Activated CD4-positive, alpha-beta T cell treated with anti-CD3 and anti-CD28 coated beads for 36 hours (primary cell): ENCODE measurements at regions not wholly inside any gene's neighbourhood (a gene's known extent, or its start where the extent isn't known, plus 50 kb on each side); places are given as distances from the start of the nearest gene placed in this dataset.

Experiments used
- ATAC-seq: fragments of 200-7000 bp; cut with Tn5 transposase; one replicate; pipeline ENCODE4 v1.10.0; 2021; ENCODE audit warnings: mild to moderate bottlenecking, moderate library complexity
- CTCF ChIA-PET: fragments of 350-600 bp; sonication (Branson Sonifier 250); formaldehyde crosslinking; loops from one replicate; lab custom pipeline; 2021; ENCODE audit warnings: antibody characterized with exemption; lab: Charles Lee
- POLR2A ChIA-PET: fragments of 350-600 bp; sonication (Branson Sonifier 250); formaldehyde crosslinking; loops from one replicate; lab custom pipeline; 2021; ENCODE audit warnings: antibody characterized with exemption, inconsistent platforms; lab: Charles Lee
- DNase-seq: peaks from one replicate; pipeline ENCODE4 v3.0.0-alpha.2; 2020
- H3K27ac Mint-ChIP-seq: one replicate; pipeline ENCODE4 v1.8.0; 2021; ENCODE audit warnings: mixed read lengths
- H3K27me3 Mint-ChIP-seq: one replicate; pipeline ENCODE4 v1.8.0; 2021; ENCODE audit warnings: mixed read lengths
- H3K36me3 Mint-ChIP-seq: one replicate; pipeline ENCODE4 v1.8.0; 2021; ENCODE audit warnings: low read depth, mixed read lengths
- H3K4me1 Mint-ChIP-seq: one replicate; pipeline ENCODE4 v1.8.0; 2021; ENCODE audit warnings: mixed read lengths
- H3K4me3 Mint-ChIP-seq: one replicate; pipeline ENCODE4 v1.8.0; 2021; ENCODE audit warnings: mild to moderate bottlenecking, moderate library complexity, mixed read lengths
- H3K9me3 Mint-ChIP-seq: one replicate; pipeline ENCODE4 v1.8.0; 2021; ENCODE audit warnings: low read depth, mixed read lengths
- intact Hi-C, 2 experiments: fragments of 100-400 bp; cut with DNase I in 1 of 2; cut with micrococcal nuclease in 1 of 2; formaldehyde crosslinking; loops; one replicate each; pipeline versions ENCODE4 v1.14.2 to v1.15.1; 2022 to 2024; cut with DNase I, micrococcal nuclease

DNA sequence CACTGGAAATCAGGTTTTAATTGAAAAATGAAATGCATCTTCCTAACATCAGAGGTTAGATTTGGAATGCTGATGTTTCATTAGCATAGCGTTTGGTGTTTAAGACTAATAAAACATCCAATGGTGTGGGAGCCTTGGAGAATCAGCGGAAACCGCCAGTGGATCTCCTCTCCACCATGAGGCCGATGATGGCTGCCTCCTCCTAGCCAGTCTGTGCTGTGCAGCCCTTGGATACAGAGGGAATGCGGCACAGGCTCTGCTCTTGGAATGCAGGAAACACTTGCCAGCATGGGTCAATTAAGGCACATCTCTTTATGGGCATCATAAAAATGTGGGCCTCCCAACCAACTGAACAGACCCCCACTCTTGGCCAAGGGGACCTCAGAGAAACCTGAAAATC is 259.9 kb downstream of the GLRX3 start:
- ChIA-PET POLR2A (no interaction called here), CTCF (no interaction called here)
- no peaks in the 10 kb centered on the region for H3K36me3 Mint-ChIP-seq
- H3K4me3 Mint-ChIP-seq: no peak overlapping the region
- intact Hi-C loops: no loop called here
- DNase-seq (no peak), ATAC-seq (no peak)
- no peaks in the 10 kb centered on the region for H3K4me1 Mint-ChIP-seq
- peaks cover 8% of the 10 kb centered on the region for H3K9me3 Mint-ChIP-seq
- H3K27me3 Mint-ChIP-seq: peaks cover 5% of the 10 kb centered on the region
- no peak overlapping the region for H3K27ac Mint-ChIP-seq

DNA sequence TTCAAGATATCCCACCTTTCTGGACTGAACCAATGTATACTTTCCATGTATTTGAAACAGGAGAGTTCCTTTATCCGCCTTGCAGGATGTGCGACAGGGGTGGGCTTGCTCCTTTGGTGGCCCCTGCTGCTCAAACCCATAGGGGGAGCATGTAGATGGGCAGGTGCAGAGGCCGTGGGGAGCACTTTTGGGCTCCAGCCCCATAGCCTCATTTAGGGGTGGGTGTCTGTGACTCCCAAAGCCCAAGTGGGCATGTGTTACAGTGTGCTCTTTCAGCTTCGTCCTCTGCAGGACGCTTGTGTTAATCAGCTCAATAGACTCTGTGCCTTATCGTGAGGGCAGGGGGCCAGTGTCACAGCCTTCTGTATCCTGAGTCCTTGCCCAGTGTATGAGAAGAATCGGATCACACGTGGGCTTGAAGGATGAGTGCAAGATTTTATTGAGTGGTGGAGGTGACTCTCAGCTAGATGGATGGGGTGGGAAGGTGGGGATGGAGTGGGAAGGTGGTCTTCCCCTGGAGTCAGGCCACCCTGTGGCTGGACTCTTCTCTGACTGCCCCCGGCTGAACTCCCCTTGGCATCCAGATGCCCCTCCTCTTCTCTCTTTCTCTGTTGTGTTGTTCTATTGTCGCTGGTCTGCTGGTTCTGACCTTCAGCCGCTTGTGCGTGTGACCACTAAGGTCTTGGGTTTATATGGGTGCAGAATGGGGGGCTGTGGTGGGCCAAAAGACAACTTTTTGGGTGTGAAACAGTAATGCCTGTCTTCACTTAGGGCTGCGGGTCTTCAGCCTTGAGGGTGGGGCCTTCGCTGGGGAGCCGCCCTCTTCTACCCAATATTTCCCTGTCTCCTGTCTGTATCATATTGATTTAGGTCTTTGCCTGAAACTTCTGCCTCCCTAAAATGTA is 262.2 kb downstream of the GLRX3 start:
- no peaks in the 10 kb centered on the region for H3K36me3 Mint-ChIP-seq
- H3K27ac Mint-ChIP-seq: no peak overlapping the region
- ATAC-seq (no peak), DNase-seq (no peak)
- peaks cover 8% of the 10 kb centered on the region for H3K9me3 Mint-ChIP-seq
- intact Hi-C loops: no loop called here
- no peaks in the 10 kb centered on the region for H3K27me3 Mint-ChIP-seq
- H3K4me1 Mint-ChIP-seq: no peaks in the 10 kb centered on the region
- ChIA-PET POLR2A (no interaction called here), CTCF (no interaction called here)
- no peak overlapping the region for H3K4me3 Mint-ChIP-seq

DNA sequence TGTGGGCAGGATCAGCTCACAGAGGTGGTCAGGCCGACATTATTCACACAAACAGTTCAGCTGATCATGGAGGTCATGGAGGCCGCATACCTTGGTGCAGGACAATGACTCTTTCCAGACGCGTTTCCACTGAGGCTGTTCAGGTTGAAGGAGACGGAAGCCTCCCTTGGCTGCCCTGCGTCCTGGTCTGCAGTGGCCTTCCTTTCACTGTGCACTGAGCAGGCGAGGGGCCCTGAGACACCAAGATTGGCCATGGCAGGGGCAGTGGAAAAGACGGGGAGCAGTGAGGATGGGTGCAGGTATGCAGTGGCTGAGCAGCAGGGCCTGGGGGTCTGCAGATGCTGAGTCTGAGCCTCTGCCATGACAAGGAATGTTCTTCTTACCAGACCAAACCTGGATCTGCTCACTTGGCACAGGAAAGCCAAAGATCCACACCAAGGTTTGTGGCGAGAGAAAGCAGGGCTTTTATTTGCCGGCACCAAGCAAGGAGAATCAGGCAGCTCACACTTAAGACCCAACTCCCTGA is 263.3 kb downstream of the GLRX3 start:
- CTCF ChIA-PET: no interaction called here
- no peak overlapping the region for H3K4me3 Mint-ChIP-seq
- ATAC-seq: no peak
- no peaks in the 10 kb centered on the region for H3K36me3 Mint-ChIP-seq
- intact Hi-C loops: no loop called here
- peaks cover 8% of the 10 kb centered on the region for H3K9me3 Mint-ChIP-seq
- POLR2A ChIA-PET: no interaction called here
- H3K4me1 Mint-ChIP-seq: no peaks in the 10 kb centered on the region
- H3K27me3 Mint-ChIP-seq: peaks cover 6% of the 10 kb centered on the region
- no peak overlapping the region for H3K27ac Mint-ChIP-seq
- DNase-seq: no peak

DNA sequence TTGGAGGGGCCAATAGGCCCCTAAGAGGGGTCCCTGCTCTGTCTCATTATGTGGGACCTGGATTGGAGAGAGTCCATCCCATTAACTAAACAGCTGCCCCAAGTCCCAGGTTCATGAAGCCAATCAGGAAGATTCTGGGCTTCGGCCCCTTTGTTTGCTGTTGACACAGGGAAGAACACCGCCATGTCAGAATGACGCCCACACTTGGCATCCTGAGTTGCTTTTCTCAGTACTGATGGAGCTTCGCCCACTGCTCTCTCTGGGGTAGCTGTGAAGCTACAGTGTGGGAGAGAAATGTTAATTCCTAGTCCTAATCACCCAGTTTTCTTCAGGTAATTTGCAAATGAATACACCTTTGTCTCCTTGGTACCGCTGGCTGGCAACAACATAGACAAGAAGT is 264.7 kb downstream of the GLRX3 start:
- DNase-seq: no peak
- CTCF ChIA-PET: no interaction called here
- Mint-ChIP-seq H3K4me1 (no peaks in the 10 kb centered on the region), H3K4me3 (no peak overlapping the region), H3K9me3 (peaks cover 4% of the 10 kb centered on the region), H3K36me3 (no peaks in the 10 kb centered on the region), H3K27me3 (peaks cover 10% of the 10 kb centered on the region), H3K27ac (no peak overlapping the region)
- intact Hi-C loops: no loop called here
- ATAC-seq: no peak
- POLR2A ChIA-PET: no interaction called here

DNA sequence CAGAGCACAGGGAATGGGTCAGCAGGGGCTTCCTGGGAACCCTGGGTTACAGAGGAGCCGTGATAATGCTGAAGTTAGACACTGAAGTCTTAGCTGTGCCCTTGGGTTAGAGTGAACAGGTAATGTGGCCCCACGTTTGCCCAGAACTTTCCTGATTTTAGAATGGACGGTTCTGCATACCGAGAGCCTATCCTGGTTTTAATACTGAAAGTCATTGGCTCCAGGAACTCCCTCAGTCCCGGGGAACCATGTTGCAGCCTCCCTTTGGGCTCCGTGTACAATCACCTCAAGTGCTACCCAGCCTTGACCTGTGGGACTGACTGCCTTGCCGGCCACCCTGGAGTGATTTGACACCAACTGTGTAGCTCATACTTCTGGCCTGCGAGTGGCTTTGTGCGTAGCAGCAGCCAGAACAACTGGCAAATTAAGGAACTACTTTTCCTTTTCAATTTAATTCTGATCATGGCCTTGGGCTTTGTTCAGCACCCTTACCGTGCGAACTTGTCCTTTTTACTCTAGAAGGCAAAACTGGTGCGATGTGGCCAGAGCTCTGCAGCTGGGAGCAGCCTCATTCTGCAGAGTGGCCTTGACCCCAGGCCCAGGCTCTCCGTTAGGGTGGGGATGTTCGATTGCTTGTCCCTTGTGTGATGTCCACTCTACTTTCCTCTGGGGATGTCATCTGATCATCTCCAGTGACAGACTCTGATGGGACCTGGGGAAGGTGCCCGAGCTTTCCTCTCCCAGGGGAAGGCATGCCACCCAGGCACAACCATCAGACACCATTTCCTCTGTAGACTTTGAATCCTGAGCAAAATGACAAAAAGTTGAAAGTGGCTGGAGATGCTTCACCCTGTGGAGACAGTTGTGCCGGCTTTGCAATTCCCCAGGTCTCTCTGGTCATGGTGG is 265.9 kb downstream of the GLRX3 start:
- H3K27me3 Mint-ChIP-seq: peaks cover 11% of the 10 kb centered on the region
- no peaks in the 10 kb centered on the region for H3K4me1 Mint-ChIP-seq
- ChIA-PET POLR2A (no interaction called here), CTCF (interaction anchor here (0.6 kb wide), 1 partner anchor 12 kb away, joined by 3 read pairs; no protein-coding TSS in a partner anchor)
- intact Hi-C loops: no loop called here
- DNase-seq: no peak
- H3K4me3 Mint-ChIP-seq: no peak overlapping the region
- no peaks in the 10 kb centered on the region for H3K9me3 Mint-ChIP-seq
- no peaks in the 10 kb centered on the region for H3K36me3 Mint-ChIP-seq
- H3K27ac Mint-ChIP-seq: no peak overlapping the region
- ATAC-seq: no peak

DNA sequence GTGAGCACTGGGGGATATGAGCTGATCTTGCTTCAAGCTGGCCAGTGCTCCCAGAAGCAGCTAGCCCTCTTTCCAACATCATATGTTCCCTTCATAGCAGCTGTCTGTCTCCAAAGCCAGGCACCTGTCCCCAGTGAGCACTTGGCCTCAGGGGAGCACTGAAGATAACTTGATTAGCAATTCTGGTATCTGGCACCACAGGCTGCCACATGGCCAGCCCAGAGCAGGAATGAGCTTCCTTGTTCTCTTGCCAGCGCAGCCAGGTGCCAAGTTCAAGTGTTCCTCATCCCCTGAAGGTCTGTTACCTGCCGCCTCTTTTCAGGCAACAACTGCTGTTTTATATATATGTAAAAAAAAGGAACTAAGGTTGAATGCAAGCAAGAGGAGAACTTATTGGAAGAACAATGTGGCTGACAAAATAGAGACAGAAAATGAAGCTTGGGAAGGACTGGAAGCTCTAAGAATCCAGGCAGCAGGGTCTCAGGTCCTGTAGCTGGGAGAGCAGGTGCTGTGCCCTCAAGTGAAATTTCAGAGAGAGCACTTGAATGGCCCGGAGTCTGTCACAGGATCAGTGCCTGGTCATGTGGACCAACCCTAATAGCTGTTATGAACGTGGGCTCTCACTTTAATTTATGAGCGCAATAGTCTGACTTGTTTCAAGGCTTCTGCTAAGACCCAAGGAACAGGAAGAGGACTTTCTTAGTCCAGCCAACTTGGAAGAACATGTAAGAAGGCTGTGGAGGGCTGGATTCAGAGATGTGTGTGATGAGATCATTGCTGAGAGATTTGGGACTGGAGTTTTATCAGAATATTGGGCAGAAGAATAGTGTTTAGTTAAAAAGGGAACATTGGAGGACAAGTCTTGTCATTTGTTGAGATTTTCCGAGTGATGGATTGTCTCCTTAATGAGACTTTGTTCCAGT is 267.2 kb downstream of the GLRX3 start:
- H3K27ac Mint-ChIP-seq: no peak overlapping the region

DNA sequence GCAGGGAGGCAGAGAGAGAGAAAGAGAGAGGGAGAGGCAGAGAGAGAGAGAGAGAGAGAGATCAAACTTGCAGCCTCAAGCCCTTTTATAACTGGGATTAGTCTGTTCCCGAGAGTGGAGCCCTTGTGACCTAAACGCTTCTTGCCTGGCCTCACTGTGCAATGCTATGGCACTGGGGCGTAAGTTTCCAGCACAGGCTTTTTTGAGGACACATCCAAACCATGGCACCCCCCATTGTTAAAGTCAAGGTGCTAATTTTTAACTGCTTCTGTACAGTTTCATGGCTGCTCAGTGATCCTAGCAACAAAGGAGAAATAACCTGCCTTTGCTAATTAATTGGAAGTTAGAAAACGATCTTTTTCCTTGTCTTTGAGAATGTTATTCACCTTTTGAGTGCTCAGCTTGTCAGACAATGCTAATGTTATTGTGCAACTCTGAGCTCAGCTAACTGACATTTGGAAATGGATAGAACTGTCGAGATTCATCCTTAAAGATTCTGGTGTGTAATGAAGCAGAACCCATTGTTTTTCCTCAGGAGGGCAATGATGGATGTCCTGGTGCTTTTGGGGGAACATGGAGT is 268.4 kb downstream of the GLRX3 start:
- intact Hi-C loops: no loop called here
- Mint-ChIP-seq H3K9me3 (no peaks in the 10 kb centered on the region), H3K4me3 (no peak overlapping the region), H3K4me1 (no peaks in the 10 kb centered on the region), H3K27me3 (peaks cover 11% of the 10 kb centered on the region), H3K27ac (no peak overlapping the region), H3K36me3 (no peaks in the 10 kb centered on the region)
- ATAC-seq (no peak), DNase-seq (no peak)
- ChIA-PET CTCF (no interaction called here), POLR2A (no interaction called here)

More for the DNA sequence above, 267.2 kb downstream of the GLRX3 start:
- Mint-ChIP-seq H3K4me3 (no peak overlapping the region), H3K9me3 (no peaks in the 10 kb centered on the region), H3K4me1 (no peaks in the 10 kb centered on the region), H3K36me3 (no peaks in the 10 kb centered on the region), H3K27me3 (peaks cover 11% of the 10 kb centered on the region)
- no peak for DNase-seq
- ATAC-seq: no peak
- intact Hi-C loops: no loop called here
- POLR2A ChIA-PET: no interaction called here
- CTCF ChIA-PET: interaction anchor here (0.6 to 1.0 kb wide), 2 partner anchors 9 to 14 kb away, joined by 3 to 7 read pairs; no protein-coding TSS in a partner anchor

DNA sequence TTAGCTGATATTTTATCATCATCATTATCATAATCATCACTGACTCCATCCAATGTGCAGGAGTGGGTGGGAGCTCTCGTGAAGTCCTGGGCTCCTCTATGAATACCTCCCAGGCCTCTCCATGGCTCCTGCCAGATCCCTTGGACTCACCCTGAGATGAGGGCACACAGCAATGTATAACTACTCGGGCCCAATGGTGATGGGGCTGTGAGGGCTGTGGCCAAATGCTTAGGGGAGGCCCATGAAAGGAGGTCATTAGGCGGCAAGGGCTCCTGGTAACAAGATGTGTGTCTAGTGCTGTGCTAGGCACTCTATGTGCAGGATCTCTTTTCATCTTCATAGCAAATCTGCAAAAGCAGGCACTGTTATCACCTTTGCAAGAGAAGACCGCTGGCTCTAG is 270.9 kb downstream of the GLRX3 start:
- POLR2A ChIA-PET: no interaction called here

DNA sequence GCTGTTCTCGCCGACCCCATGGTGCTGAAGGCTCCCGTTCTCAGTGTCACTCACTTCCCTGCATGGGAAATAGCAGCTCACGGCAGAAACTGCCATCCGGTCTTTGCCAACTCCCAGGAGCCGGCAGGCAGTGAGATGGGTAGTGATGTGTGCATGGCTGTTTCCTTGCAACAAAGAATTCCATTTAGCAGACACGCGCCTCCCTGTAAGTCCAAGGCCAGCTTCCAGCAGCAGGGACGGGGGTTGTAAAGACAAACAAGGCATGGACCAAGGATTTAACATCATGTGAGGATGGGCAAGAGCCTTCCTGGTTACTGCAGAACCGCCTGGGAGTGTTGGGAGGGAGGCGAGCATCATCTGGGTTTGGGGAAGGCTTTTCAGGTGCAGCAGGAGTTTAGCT is 273.1 kb downstream of the GLRX3 start:
- H3K36me3 Mint-ChIP-seq: no peaks in the 10 kb centered on the region
- no peak overlapping the region for H3K27ac Mint-ChIP-seq
- H3K27me3 Mint-ChIP-seq: peaks cover 9% of the 10 kb centered on the region
- intact Hi-C loops: no loop called here
- H3K9me3 Mint-ChIP-seq: no peaks in the 10 kb centered on the region
- DNase-seq (no peak), ATAC-seq (no peak)
- H3K4me3 Mint-ChIP-seq: no peak overlapping the region
- CTCF ChIA-PET: no interaction called here
- H3K4me1 Mint-ChIP-seq: no peaks in the 10 kb centered on the region
- POLR2A ChIA-PET: no interaction called here

More for the DNA sequence above, 270.9 kb downstream of the GLRX3 start:
- Mint-ChIP-seq H3K4me3 (no peak overlapping the region), H3K4me1 (no peaks in the 10 kb centered on the region), H3K36me3 (no peaks in the 10 kb centered on the region), H3K27me3 (peaks cover 11% of the 10 kb centered on the region), H3K9me3 (no peaks in the 10 kb centered on the region), H3K27ac (no peak overlapping the region)
- no peak for DNase-seq
- intact Hi-C loops: no loop called here
- no peak for ATAC-seq
- CTCF ChIA-PET: no interaction called here

DNA sequence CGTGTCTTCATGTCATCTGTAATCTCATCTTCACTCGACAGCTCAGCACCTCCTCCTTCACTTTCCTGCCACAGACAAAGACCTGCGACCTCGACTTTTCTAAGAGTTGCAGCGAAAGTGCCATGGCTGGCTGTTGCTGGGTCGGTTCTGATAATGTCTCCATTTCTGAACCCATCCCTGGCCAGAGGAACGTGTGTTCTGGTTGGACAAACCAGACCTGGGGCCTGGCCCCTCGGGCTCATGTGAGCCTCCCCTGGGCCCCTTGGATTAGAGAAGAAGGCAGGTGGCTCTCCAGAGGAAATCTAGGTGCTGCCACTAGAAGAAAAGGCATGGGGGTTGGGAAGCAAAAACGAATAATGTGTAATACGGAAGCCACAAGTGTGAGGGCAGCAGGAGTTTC is 273.7 kb downstream of the GLRX3 start:
- H3K9me3 Mint-ChIP-seq: no peaks in the 10 kb centered on the region
- CTCF ChIA-PET: no interaction called here
- DNase-seq (no peak), ATAC-seq (no peak)
- H3K4me1 Mint-ChIP-seq: no peaks in the 10 kb centered on the region
- no peak overlapping the region for H3K27ac Mint-ChIP-seq
- intact Hi-C loops: no loop called here
- no peaks in the 10 kb centered on the region for H3K36me3 Mint-ChIP-seq
- no peak overlapping the region for H3K4me3 Mint-ChIP-seq
- POLR2A ChIA-PET: no interaction called here
- H3K27me3 Mint-ChIP-seq: peaks cover 11% of the 10 kb centered on the region
